Suprapubic skin (tissue), 4 donors: ENCODE measurements at regions not wholly inside any gene's neighbourhood (a gene's known extent, or its start where the extent isn't known, plus 50 kb on each side); places are given as distances from the start of the nearest gene placed in this dataset.

ENCODE experiments used
- EP300 ChIP-seq: sonication (generic); formaldehyde crosslinking; IDR thresholded peaks from one replicate; pipeline ENCODE4 v1.6.1; 2017; ENCODE audit warnings: antibody characterized with exemption
- POLR2A ChIP-seq, 2 donors: fragments of 450-650 bp; IDR thresholded peaks; one replicate each; pipeline ENCODE4 v1.6.1; 2017; ENCODE audit warnings: antibody characterized with exemption in 2 of 2, mild to moderate bottlenecking in 2 of 2, moderate library complexity in 2 of 2
- POLR2AphosphoS5 ChIP-seq, 3 donors: sonication (generic); formaldehyde crosslinking; IDR thresholded peaks; one replicate each; pipeline ENCODE4 v1.6.1; 2017; ENCODE audit warnings: antibody characterized with exemption in 3 of 3
- TF ChIP-seq, protein P1 (sequence below), 2 donors: fragments of 200-600 bp in 1 of 2; fragments of 450-650 bp in 1 of 2; sonication (generic) in 1 of 2; IDR thresholded peaks; one replicate each; pipeline ENCODE4 v1.5.1; 2016 to 2019; ENCODE audit warnings: antibody characterized with exemption in 2 of 2, mild to moderate bottlenecking in 1 of 2, moderate library complexity in 1 of 2

GRCh38 chr12:22874151-22874550 lies 249.2 kb downstream of the ETNK1 start:
- TF ChIP-seq, protein P1, sequence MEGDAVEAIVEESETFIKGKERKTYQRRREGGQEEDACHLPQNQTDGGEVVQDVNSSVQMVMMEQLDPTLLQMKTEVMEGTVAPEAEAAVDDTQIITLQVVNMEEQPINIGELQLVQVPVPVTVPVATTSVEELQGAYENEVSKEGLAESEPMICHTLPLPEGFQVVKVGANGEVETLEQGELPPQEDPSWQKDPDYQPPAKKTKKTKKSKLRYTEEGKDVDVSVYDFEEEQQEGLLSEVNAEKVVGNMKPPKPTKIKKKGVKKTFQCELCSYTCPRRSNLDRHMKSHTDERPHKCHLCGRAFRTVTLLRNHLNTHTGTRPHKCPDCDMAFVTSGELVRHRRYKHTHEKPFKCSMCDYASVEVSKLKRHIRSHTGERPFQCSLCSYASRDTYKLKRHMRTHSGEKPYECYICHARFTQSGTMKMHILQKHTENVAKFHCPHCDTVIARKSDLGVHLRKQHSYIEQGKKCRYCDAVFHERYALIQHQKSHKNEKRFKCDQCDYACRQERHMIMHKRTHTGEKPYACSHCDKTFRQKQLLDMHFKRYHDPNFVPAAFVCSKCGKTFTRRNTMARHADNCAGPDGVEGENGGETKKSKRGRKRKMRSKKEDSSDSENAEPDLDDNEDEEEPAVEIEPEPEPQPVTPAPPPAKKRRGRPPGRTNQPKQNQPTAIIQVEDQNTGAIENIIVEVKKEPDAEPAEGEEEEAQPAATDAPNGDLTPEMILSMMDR (IDR thresholded peaks at IDR 0.05) = no peak
- no peak for TF ChIP-seq POLR2A (IDR thresholded peaks at IDR 0.05)
- TF ChIP-seq POLR2AphosphoS5 (IDR thresholded peaks at IDR 0.05) = no peak
- no peak for TF ChIP-seq EP300
